Lower leg skin (tissue), 4 donors: ENCODE measurements at regions not wholly inside any gene's neighbourhood (a gene's known extent, or its start where the extent isn't known, plus 50 kb on each side); places are given as distances from the start of the nearest gene placed in this dataset.

Source experiments
- DNase-seq, 2 donors: peaks; one replicate each; pipeline ENCODE4 v3.0.0-alpha.2; 2019; ENCODE audit warnings: low spot score in 2 of 2
- H3K4me3 ChIP-seq: fragments of 200-600 bp; sonication (generic); 2 replicates; pipeline ENCODE4 v1.5.1; 2017; ENCODE audit warnings: mild to moderate bottlenecking, low read depth; ENCODE audit not compliant: poor library complexity, severe bottlenecking
- POLR2A ChIP-seq, 2 donors: fragments of 450-650 bp; IDR thresholded peaks; one replicate each; pipeline ENCODE4 v1.6.1; 2016 to 2017; ENCODE audit warnings: antibody characterized with exemption in 2 of 2, mild to moderate bottlenecking in 1 of 2, moderate library complexity in 1 of 2
- WGBS, 2 donors: methylation state at CpG; one replicate each; pipeline ENCODE4 v1.1.5; 2018; 5-methylcytosine and 5-hydroxymethylcytosine counted together
- intact Hi-C: fragments of 100-400 bp; cut with DNase I; formaldehyde crosslinking; loops from one replicate; pipeline ENCODE4 v1.15.0; 2023; ENCODE audit warnings: low total_unique reads
- TF ChIP-seq, protein P1 (sequence below), 3 donors: fragments of 450-650 bp; IDR thresholded peaks; one replicate each; pipeline ENCODE4 v1.5.1; 2016; ENCODE audit warnings: antibody characterized with exemption in 3 of 3, mild to moderate bottlenecking in 3 of 3, moderate library complexity in 2 of 3

DNA sequence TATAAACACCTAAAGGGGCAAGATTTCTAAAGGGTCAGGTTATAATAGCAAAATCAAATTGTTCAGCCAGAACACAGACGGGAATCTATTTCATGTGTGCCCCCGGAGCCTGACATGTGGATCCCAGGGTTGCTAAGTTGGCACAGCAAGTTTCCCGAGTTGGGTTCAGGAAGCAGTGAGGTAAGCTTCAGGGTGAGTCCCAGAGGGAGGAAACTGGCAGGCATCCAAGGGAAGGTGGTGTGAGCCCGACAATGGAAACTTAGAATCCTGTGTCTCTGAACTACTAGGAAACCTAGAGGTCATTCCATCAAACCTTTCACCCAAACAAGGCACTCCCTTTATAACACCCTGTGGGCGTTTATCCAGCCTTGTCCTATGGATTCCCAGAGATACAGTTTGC, 98.4 kb downstream of the ADRB2 start:
- DNase-seq = no peak

DNA sequence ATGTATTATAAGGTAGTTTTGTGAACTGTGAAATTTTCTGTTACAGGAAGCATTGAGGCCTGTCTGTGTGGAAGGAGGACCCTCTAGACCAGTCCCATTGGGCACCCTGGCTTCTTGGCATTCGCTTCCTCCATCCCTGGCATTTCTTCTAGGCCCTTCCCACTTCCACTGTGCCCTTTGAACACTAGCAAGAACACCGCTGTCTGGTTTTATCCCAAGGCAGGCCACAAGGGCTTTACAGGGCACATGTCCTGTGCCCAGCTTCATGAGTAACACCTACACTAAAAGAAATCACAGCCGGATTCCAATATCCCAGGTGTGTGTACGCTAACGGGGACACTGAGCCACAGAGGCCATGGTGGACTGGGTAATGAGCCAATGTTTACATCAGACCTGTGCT, 99.8 kb downstream of the ADRB2 start:
- intact Hi-C loops = no loop called here
- TF ChIP-seq, protein P1, sequence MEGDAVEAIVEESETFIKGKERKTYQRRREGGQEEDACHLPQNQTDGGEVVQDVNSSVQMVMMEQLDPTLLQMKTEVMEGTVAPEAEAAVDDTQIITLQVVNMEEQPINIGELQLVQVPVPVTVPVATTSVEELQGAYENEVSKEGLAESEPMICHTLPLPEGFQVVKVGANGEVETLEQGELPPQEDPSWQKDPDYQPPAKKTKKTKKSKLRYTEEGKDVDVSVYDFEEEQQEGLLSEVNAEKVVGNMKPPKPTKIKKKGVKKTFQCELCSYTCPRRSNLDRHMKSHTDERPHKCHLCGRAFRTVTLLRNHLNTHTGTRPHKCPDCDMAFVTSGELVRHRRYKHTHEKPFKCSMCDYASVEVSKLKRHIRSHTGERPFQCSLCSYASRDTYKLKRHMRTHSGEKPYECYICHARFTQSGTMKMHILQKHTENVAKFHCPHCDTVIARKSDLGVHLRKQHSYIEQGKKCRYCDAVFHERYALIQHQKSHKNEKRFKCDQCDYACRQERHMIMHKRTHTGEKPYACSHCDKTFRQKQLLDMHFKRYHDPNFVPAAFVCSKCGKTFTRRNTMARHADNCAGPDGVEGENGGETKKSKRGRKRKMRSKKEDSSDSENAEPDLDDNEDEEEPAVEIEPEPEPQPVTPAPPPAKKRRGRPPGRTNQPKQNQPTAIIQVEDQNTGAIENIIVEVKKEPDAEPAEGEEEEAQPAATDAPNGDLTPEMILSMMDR (IDR thresholded peaks at IDR 0.05) = no peak
- no peak for TF ChIP-seq POLR2A (IDR thresholded peaks at IDR 0.05)
- no peak for DNase-seq
- H3K4me3 ChIP-seq = no peak overlapping the region
- 92 to 95% methylated on average over 5 of the region's 5 CpGs for WGBS, 2 donors

More for the DNA sequence above, 98.4 kb downstream of the ADRB2 start:
- WGBS, 2 donors = 55 to 61% methylated on average over 5 of the region's 5 CpGs
- no peak overlapping the region for H3K4me3 ChIP-seq
- TF ChIP-seq, protein P1 (IDR thresholded peaks at IDR 0.05) = no peak
- no peak for TF ChIP-seq POLR2A (IDR thresholded peaks at IDR 0.05)
- intact Hi-C loops = no loop called here

DNA sequence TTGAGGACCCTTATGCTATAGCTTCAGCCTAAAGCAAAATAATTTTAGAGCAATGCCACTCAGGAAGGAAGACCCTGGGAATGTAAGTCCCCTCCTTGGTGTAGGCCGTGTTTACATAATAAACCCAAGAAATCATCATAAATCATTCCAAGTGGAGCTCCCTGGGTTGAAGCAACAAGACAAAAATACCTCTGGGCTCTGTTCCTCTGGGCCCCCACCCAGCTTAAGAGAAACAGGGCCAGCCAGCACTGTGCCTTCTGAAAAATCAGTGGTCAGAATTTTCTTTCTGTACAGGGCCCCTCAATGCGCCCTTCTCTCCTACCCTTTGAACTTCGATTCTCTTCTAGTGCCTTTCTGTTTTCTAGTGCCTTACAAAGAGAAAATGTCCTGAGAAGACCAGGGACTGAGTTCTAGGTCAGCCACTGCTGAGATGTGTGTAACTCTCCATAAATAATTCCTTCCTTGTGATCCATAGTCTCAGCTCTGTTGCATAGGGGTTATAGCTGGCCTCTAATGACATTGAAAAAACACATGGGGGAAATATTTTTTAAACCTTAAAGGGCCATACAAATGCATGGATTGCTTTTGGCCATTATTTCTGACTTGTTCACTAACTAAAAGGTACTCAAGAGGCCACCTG, 101.0 kb downstream of the ADRB2 start:
- DNase-seq = no peak
- TF ChIP-seq, protein P1 (IDR thresholded peaks at IDR 0.05) = no peak
- TF ChIP-seq POLR2A (IDR thresholded peaks at IDR 0.05) = no peak
- WGBS, 2 donors = 75 to 79% methylated on average over 3 of the region's 3 CpGs
- H3K4me3 ChIP-seq = no peak overlapping the region
- intact Hi-C loops = no loop called here

DNA sequence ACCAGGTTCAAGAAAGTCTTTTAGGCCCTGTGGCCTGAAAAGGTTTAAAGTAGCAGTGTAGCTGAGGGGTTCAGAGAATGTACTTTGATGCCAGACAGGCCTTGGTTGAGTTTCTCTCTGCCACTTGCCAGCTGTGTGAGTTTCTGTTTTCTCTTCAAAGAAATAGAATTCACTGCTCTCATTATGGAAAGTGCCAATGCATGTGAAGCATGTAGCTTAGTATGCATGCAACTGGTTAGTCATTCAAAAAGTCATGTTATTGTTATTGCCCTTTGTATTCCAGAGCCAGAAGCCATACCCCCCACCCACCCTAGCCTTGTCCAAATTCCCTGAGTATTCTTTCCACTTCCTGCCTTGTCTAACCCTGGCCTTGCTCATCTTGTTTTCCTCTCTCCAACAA, 101.7 kb downstream of the ADRB2 start:
- intact Hi-C loops = no loop called here
- no peak for DNase-seq
- H3K4me3 ChIP-seq = no peak overlapping the region
- no peak for TF ChIP-seq POLR2A (IDR thresholded peaks at IDR 0.05)
- TF ChIP-seq, protein P1 (IDR thresholded peaks at IDR 0.05) = no peak

DNA sequence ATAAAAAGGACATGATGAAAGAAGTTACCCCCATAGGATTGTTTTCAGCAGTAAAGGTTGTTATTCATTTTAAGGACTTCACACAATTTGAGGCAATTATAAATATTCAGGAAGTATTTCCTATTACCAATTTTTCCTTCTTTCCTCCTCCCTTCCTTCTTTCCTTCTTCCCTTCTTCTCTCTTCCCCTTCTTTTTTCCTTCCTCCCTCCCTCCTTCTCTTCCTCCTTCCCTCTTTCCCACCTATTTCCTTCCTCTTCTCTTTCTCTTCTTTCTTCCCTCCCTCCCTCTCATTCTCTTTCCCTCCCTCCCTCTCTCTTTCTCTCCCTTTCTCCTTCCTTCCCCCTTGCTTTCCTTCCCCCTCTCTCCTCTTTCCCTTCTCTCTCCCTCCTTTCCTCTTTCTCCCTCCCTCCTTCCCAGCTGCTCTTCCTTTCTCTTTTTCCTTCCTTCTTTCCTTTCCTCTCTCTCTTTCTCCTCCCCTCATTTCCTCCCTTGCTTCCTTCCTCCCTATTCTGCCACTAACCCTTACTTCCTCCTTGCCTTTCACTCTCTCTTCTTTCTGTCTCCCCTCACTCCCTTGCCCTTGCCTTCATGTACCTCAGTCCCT, 105.1 kb downstream of the ADRB2 start:
- no peak overlapping the region for H3K4me3 ChIP-seq
- no peak for TF ChIP-seq POLR2A (IDR thresholded peaks at IDR 0.05)
- TF ChIP-seq, protein P1 (IDR thresholded peaks at IDR 0.05) = no peak
- DNase-seq = no peak
- intact Hi-C loops = no loop called here
